VCaP (cell line): ENCODE measurements at regions not wholly inside any gene's neighbourhood (a gene's known extent, or its start where the extent isn't known, plus 50 kb on each side); places are given as distances from the start of the nearest gene placed in this dataset.

Experiments used
- H3K27ac ChIP-seq: fragments of 450-650 bp; 2 replicates; pipeline ENCODE4 v1.5.1; 2017
- TF ChIP-seq, protein P1 (sequence below): fragments of 450-650 bp; conservative IDR thresholded peaks from 2 replicates; pipeline ENCODE4 v1.5.1; 2017; ENCODE audit warnings: mild to moderate bottlenecking, moderate library complexity

DNA sequence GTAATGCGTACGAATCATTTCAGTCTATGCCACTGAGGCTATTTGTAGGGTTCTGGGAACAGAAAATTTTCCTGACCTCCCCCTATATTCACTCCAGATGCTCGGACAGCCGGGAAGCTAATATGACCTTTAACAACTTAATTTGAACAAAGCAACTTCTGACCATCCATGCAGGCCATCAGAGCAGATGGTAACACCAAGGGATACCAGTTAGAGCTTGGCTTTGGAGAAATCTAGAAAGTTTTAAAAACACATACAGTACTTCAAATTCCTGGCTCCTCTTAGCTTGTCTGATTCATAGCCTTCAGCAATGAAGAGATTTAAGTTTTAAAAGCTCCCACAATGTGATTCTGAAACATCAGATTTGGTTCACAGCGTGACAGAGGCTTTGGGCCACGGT, 257.3 kb downstream of the GPAM start:
- TF ChIP-seq, protein P1, sequence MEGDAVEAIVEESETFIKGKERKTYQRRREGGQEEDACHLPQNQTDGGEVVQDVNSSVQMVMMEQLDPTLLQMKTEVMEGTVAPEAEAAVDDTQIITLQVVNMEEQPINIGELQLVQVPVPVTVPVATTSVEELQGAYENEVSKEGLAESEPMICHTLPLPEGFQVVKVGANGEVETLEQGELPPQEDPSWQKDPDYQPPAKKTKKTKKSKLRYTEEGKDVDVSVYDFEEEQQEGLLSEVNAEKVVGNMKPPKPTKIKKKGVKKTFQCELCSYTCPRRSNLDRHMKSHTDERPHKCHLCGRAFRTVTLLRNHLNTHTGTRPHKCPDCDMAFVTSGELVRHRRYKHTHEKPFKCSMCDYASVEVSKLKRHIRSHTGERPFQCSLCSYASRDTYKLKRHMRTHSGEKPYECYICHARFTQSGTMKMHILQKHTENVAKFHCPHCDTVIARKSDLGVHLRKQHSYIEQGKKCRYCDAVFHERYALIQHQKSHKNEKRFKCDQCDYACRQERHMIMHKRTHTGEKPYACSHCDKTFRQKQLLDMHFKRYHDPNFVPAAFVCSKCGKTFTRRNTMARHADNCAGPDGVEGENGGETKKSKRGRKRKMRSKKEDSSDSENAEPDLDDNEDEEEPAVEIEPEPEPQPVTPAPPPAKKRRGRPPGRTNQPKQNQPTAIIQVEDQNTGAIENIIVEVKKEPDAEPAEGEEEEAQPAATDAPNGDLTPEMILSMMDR, result no peak
- H3K27ac ChIP-seq, result peak overlapping the region; percentile 70

DNA sequence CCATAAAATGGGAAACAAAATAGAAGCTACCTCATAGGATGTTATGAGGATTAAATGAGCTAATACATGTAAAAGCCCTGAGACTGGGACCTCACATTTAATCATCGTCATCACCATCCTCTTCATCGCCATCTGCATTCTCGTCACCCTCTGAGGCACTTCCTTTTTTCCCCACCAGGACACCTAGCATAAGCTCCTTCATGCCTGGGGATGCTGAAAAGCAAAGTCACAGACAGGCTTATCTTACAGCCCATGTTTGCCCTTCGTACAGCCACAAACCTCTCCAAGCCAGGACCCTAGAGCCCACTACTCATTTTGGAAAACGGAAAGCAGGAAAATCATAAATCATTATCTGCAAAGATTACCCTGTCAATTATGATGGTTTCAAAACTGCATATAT, 249.6 kb downstream of the GPAM start:
- H3K27ac ChIP-seq, result no peak overlapping the region
- TF ChIP-seq, protein P1, result no peak

DNA sequence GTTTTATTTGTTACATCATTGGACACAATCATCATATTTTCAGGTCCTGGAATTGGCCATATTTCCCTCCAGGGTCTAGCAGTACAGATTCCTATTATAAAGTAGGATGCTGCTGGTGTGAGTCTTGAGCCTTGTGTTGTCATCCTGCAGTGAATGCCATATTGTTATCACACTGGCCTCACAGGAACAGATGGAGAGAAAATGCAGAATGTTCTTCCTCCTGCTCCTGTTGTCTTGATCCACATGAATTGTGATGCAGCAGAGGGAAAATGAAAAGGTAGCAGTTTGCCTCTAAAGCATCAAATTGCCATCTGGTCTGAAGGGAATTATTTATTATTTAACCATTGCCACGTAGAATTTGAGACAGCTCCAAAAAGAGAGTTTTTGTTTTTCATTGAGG, 248.6 kb downstream of the GPAM start:
- TF ChIP-seq, protein P1, result no peak
- H3K27ac ChIP-seq, result no peak overlapping the region

DNA sequence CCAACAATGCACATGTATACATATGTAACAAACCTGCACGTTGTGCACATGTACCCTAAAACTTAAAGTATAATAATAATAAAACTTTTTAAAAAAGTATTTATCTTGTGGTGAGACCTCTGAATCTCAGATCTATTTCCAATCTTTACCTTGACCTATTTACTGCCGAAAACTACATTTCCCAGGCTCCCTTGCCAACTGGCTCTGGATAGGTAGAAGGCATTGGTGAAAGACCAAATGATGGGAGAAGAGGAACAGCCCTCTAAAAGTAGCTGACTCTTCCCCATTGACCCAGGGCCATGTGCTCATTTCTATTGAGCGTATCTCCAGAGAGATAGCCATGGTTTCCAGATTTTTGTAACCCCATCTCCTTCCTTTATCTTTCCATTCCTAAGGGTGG, 247.4 kb downstream of the GPAM start:
- TF ChIP-seq, protein P1, result no peak
- no peak overlapping the region for H3K27ac ChIP-seq

DNA sequence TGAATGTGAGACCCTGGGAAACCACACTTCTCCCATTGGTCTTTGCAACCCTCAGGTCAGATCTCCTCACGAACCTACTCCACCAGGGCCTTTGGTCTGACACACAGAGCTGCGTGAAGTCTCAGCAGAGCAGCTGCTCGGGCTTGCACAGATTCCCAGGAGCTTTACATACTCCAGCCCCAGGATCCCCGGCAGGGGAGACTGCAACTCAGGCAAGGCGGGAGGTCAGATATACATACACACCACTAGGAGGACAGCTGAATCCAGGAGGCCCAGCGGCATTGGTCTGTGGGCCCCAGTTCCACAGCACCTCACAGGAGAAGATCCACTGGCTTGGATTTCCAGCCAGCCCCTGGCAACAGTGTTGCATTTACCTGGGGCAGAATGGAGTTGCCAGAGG, 239.2 kb downstream of the GPAM start:
- TF ChIP-seq, protein P1, result no peak
- H3K27ac ChIP-seq, result no peak overlapping the region

DNA sequence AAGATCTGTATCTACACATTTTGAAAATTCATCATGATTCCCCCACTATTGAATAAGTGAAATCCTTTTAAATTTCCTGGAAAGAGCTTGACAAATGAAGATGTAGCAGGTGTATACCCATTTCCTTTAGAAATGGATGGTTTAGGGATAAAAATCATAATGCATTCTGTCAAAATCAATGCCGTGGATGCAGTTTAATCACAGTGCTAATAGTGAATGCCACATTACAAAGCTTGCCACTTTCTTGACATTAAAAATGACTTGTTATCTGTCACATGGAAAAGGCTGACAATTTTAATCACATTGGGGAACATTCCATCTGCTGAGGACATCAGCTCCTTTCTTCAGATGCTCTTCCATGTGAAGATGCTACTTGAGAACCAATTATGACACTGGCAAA, 229.6 kb downstream of the GPAM start:
- H3K27ac ChIP-seq, result no peak overlapping the region
- TF ChIP-seq, protein P1, result no peak

DNA sequence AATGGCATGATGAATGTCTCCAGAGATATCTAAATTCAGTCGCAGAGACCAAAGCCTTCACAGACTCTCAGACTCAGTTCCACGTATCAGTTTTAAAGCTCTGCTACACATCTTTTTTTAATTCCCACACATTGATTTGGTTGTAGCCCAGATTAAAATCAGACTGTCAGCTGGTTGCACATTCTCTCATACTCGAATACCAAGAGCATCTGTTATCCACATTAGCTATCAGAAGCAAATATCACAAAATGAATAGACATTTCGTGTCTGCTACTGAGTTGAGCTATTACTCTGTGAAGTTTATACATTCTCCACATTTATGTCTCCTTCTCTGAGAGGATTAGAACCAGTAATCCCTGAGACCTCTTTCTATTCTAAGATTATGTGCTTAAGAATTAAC, 229.2 kb downstream of the GPAM start:
- TF ChIP-seq, protein P1, result no peak
- H3K27ac ChIP-seq, result no peak overlapping the region

DNA sequence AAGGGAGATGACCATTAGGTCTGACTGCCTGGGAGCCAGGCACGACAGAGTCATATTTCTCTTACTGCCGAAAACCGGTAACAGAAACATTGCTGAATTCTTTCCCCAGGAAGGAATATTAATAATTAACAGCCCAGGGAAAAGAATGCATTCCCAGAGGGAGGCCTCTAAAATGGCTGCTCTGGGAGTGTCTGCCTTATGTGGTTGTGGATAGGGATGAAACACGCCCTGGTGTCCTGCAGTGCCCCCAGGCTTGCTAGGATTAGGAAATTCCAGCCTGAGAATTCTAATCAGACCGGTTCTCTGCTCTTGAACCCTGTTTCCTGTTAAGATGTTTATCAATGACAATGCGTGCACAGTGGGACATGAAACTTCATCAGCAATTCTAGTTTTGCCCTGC, 226.7 kb downstream of the GPAM start:
- TF ChIP-seq, protein P1, result no peak
- no peak overlapping the region for H3K27ac ChIP-seq
